SJSA1 (cell line): ENCODE measurements at regions not wholly inside any gene's neighbourhood (a gene's known extent, or its start where the extent isn't known, plus 50 kb on each side); places are given as distances from the start of the nearest gene placed in this dataset.

Experiments used
- DNase-seq, 2 experiments: peaks; one replicate each; pipeline ENCODE4 v3.0.0-alpha.2; 2015 to 2020; ENCODE audit warnings: low spot score in 2 of 2, low read depth in 1 of 2
- H3K27ac ChIP-seq: fragments of 250-450 bp; sonication (Bioruptor Pico); 2 replicates; pipeline ENCODE4 v1.5.1; 2020; ENCODE audit warnings: mild to moderate bottlenecking, moderate library complexity
- H3K27me3 ChIP-seq: fragments of 250-450 bp; sonication (Bioruptor Pico); replicated peaks from 2 replicates; pipeline ENCODE4 v1.5.1; 2020; ENCODE audit warnings: mild to moderate bottlenecking, moderate library complexity
- H3K36me3 ChIP-seq: fragments of 250-450 bp; sonication (Bioruptor Pico); 2 replicates; pipeline ENCODE4 v1.5.1; 2020; ENCODE audit warnings: mild to moderate bottlenecking
- H3K4me1 ChIP-seq: fragments of 250-450 bp; sonication (Bioruptor Pico); replicated peaks from 2 replicates; pipeline ENCODE4 v1.6.1; 2021; ENCODE audit warnings: mild to moderate bottlenecking
- H3K4me3 ChIP-seq: fragments of 250-450 bp; sonication (Bioruptor Pico); 2 replicates; pipeline ENCODE4 v1.5.1; 2020; ENCODE audit warnings: mild to moderate bottlenecking
- H3K9me3 ChIP-seq: fragments of 250-450 bp; sonication (Bioruptor Pico); replicated peaks from 2 replicates; pipeline ENCODE4 v1.5.1; 2020; ENCODE audit warnings: mild to moderate bottlenecking

DNA sequence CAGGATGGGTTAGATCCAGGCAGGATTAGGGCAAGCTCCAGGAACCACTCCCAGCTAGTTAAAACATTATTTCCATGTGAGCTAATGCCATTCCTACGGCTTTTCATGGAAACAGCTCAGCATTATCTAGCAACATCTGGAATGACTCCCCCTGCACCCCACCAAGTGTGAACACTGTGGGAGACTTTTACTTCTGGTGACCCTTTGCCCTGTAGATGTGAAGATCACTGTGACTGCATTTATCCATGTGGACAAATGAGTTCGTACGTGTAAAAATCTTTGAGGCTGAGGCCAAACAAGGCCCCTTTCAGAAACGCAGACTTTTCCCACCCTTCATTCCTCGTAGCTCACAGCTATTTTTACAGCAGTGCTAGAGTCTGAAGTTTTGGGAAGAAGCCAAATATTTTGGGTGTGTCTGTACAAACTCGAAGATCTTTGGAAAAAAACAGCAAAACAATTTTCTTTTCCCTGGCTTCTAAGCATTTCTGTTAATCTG lies 221.8 kb upstream of the SOX4 start:
- DNase-seq: peak in 1 of 2 experiments; percentile 25
- peaks cover 9% of the 10 kb centered on the region for H3K4me1 ChIP-seq
- H3K27me3 ChIP-seq: no peaks in the 10 kb centered on the region

DNA sequence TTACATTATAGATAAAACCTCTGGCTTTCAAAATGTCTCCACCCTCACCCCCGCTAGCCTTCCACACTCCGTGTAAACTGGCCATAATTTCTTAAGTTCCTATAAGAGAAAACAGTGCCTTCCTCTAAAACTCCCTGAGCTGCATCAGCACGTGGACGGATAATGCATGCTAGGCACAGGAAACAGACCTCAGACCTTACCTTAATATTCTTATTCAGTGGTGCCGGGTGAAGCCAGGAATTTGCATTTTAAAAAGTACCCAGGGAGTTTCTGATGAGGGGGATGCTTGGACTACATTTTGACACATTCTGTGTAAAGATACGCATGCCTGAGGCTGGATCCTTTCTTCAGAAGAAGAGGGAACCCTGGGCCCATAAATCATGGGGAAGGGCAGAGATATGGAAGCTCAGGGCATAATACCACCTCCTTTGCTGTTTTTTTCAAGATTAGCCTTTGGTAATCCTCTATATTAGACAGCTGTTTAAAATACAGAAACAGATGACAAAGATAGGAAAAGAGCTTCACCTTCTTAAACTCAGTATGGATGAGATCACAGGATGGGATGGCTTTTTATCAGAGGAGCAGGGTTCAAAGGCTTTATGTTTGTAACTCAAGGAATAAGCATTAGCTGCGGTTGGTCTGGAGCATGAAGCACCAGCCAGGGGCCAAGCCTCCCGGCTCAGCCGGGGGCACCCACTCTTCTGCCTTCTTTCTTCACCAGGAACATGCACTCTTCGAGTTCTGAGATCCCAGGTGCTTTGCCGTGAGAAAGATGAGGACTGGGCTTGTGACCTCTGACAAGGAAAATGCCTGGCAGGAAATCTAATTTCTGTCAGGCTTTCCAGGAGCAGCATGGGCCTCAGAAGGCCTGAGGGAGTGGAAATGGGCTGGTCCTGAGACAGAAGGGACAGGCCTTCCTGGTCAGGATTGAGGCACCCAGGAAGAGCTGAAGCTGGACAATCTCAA lies 218.1 kb upstream of the SOX4 start:
- DNase-seq: no peak
- no peak overlapping the region for H3K27ac ChIP-seq
- 0 out of 2 replicates have a peak, but pooled peaks cover 2% of the 10 kb centered on the region for H3K9me3 ChIP-seq

More for the DNA sequence above, 221.8 kb upstream of the SOX4 start:
- Histone ChIP-seq H3K36me3 (no peaks in the 10 kb centered on the region), H3K27ac (no peak overlapping the region), H3K9me3 (no peaks in the 10 kb centered on the region), H3K4me3 (no peak overlapping the region)

DNA sequence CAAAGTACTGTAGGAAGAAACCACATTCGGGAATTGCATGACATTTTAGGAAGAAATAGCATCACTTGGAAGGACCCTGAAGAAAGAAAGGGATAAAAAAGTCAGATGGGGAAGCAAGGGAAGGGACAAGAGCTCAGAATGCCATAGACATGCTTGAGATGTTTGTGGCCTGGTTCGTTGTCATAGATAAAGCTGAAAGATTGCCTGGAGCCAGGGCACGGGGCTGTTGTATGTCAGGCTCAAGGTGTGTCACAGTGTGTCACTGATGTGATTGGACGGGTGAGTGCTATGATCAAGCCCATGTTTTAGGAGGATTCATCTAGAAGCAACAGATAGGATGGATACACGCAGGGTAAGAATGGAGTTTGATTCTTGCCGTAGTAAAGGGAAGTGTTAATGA lies 216.2 kb upstream of the SOX4 start:
- H3K9me3 ChIP-seq: 0 out of 2 replicates have a peak, but pooled peaks cover 2% of the 10 kb centered on the region
- no peaks in the 10 kb centered on the region for H3K36me3 ChIP-seq
- no peak overlapping the region for H3K27ac ChIP-seq
- DNase-seq: no peak
- H3K4me3 ChIP-seq: no peak overlapping the region
- H3K27me3 ChIP-seq: no peaks in the 10 kb centered on the region
- H3K4me1 ChIP-seq: no peaks in the 10 kb centered on the region

More for the DNA sequence above, 218.1 kb upstream of the SOX4 start:
- H3K27me3 ChIP-seq: no peaks in the 10 kb centered on the region
- no peak overlapping the region for H3K4me3 ChIP-seq
- peaks cover 9% of the 10 kb centered on the region for H3K4me1 ChIP-seq
- no peaks in the 10 kb centered on the region for H3K36me3 ChIP-seq

DNA sequence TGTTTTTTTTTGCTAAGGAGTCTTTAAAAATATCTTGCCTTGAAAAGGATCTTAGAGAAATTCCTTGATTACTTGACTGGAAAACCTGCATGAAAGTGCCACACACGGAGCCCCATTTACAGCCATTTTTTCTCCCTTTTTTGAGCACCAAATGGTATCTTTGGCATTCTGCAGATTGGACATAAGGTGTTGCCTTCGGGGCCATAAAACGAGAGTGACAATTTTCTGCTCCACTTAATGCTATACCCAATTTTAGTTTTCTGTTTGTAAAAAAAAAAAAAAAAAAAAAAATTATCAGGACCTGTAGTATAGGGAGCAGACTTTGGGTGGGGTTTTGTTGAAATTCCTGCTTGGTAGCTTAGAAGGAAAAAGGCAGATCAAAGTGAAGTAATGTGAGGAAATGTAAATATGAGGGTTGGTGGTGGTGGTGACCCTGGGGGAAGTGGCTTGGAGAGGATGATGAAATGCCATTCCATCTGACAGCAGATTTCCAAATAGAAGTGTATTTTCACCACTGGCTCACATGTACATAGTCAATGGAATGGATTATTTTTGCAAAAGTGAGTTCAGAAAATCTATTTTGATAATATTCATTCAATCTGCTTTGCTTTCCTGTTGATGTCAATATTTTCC lies 212.1 kb upstream of the SOX4 start:
- Histone ChIP-seq H3K4me1 (peaks cover 31% of the 10 kb centered on the region), H3K27me3 (no peaks in the 10 kb centered on the region), H3K4me3 (no peak overlapping the region), H3K27ac (no peak overlapping the region), H3K9me3 (0 out of 2 replicates have a peak, but pooled peaks cover 2% of the 10 kb centered on the region), H3K36me3 (no peaks in the 10 kb centered on the region)
- no peak for DNase-seq

DNA sequence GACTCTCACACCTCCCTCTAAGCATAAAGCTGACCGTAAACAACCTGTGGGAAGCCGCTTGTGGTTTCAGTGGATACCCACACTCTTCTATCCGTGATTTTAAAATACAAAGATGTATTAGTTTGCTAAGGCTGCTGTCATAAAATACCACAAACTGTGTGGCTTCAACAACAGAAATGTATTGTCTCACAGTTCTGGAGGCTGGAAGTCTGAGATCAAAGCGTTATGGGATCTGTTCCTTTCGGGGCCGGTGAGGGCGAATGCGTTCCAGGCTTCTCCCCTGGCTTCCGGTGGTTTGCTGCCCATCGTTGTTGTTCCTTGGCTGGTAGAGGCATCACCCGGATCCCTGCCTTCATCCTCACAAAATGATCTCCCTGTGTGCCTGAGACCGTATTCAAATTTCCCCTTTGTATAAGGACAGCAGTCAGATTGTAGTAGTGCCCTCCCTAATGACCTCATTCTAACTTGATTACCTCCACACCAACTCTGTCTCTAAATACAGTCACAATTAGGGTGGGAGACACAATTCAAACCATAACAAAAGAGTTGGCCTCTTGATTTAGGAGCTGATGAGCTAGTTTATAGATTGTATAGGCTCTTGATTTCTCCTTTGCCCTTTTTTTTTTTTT lies 210.6 kb upstream of the SOX4 start:
- Histone ChIP-seq H3K36me3 (no peaks in the 10 kb centered on the region), H3K27ac (no peak overlapping the region), H3K9me3 (no peaks in the 10 kb centered on the region), H3K4me1 (peaks cover 39% of the 10 kb centered on the region), H3K27me3 (no peaks in the 10 kb centered on the region), H3K4me3 (no peak overlapping the region)
- DNase-seq: no peak

DNA sequence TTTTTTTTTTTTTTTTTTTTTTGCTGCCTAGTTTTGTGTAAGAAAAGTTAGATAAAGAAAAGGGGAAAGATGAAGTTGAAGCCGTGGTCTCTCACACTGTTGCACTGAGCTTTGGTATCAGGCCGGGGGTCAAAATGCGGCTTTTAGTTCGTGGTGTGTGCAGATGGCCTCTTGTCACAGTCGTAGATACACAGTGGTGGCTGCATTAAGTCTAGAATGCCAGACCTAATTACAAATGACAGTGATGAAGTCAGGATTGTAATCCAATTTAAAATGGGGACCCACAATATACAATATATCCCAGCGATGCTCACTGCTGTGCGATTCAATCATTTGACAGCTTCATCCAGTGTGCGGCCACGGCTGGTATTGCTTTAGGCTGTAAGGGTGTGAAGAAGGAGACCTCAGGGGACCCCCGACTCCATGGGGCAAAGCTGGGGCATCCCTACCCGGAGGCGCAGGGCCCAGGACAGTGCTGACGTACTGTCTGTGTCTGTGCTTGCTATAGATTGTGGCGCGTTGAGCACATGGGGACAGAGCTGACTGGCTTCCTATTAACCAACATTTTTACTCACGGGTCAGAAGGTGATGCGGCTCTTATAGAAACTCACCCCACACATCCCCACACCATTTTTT lies 210.0 kb upstream of the SOX4 start:
- peak overlapping the region; percentile 79 for H3K27ac ChIP-seq
- no peak overlapping the region for H3K4me3 ChIP-seq
- H3K27me3 ChIP-seq: no peaks in the 10 kb centered on the region
- DNase-seq: no peak
- H3K9me3 ChIP-seq: no peaks in the 10 kb centered on the region
- peaks cover 39% of the 10 kb centered on the region for H3K4me1 ChIP-seq
- no peaks in the 10 kb centered on the region for H3K36me3 ChIP-seq

DNA sequence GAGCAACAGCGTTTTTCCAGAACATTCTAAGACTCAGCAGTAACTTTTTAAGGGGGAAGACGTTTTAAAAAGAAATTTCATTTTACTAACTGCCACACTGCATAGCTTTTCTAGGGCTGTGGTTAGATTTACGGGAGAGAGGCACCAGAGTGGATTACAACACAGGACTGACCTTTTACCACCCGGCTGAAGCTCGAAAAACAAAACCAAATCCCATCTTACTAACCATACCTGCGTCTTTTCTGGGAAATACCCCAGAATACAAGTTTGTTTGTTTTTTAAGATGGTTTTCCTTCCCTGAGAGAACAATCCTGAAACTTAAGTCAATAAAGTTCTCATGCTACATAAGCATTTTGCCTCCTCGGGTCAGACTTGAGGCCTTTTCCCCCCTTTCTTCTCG lies 209.3 kb upstream of the SOX4 start:
- Histone ChIP-seq H3K27me3 (no peaks in the 10 kb centered on the region), H3K27ac (peak overlapping the region; percentile 79), H3K36me3 (no peaks in the 10 kb centered on the region), H3K4me1 (peaks cover 39% of the 10 kb centered on the region), H3K9me3 (no peaks in the 10 kb centered on the region), H3K4me3 (no peak overlapping the region)
- DNase-seq: peak in 1 of 2 experiments; percentile 66

DNA sequence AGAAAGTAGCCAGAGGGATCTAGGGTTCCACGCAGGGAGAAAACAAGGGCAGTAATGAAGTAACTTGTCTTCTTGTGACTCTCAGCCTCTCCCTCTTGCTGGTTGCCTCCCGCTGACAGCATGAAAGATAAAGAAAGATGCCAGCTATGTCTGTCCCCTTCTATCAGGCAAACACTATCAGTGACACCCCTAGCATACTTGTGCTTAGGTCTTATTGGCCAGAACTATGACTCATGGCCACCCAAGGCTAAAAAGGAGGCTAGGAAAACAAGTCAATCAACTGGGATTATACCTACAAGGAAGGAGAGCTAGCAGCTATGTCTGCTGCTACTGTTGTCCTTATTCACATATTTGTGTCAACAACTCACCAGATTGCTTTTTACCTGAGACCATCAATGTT lies 206.8 kb upstream of the SOX4 start:
- H3K9me3 ChIP-seq: no peaks in the 10 kb centered on the region
- peak overlapping the region; percentile 6; the same call in 1 of the 2 replicates for H3K27ac ChIP-seq
- H3K4me1 ChIP-seq: peaks cover 39% of the 10 kb centered on the region
- peak; percentile 63 to 68 for DNase-seq
- H3K36me3 ChIP-seq: no peaks in the 10 kb centered on the region
- H3K27me3 ChIP-seq: no peaks in the 10 kb centered on the region
- no peak overlapping the region for H3K4me3 ChIP-seq

DNA sequence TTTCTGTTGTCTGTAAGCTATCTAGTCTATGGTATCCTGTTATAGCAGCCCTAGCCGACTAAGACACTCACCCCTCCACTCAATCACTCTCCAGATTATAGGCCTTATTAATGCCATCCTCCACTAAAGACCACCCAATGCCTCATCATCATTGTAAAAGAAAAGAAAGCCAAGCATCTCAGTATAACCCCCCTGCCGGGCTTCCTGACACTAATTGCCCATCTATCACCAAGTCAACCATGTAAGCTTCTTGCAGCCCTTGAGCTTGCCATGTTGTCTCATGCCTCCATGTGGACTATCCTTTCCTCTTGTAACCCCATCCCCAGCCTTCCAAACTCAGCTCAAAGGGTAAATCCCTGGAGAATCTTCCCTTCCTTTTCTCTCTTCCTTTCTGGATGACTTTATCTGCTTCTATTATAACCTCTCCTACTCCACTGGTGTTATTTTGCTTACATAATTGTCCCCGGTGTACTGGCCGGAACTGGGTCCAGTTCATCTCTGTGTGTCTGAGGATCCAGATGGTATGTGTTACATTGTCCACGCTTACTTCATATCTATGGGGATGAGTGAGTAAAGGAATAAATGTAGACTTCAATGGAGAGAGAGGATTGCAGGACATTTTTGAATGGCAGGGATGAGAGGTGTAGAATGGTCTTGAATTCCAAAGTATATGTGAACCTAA lies 202.9 kb upstream of the SOX4 start:
- Histone ChIP-seq H3K27me3 (no peaks in the 10 kb centered on the region), H3K4me3 (no peak overlapping the region), H3K9me3 (no peaks in the 10 kb centered on the region), H3K4me1 (peaks cover 23% of the 10 kb centered on the region), H3K27ac (no peak overlapping the region), H3K36me3 (no peaks in the 10 kb centered on the region)
- no peak for DNase-seq

DNA sequence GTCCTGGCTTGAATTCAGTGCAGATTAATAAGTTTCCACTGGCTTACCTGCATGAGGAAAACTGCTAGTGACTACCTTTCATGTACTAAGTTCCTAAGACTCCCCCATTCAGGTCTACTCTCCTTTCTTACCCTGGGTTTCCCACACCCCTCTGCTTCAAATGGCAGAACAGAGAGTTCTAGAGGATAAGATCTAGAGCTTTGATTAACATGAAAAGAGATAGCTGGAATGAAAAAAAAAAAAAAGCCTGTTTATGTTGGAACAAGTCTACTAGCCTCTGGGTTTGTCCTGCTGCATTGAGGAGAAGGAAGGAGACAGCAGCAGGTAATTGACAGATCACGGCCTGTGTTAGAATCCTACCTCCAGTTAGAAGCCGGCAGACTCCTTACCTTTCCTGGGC lies 201.4 kb upstream of the SOX4 start:
- DNase-seq: no peak
- Histone ChIP-seq H3K4me3 (no peak overlapping the region), H3K27me3 (no peaks in the 10 kb centered on the region), H3K36me3 (no peaks in the 10 kb centered on the region), H3K4me1 (peaks cover 21% of the 10 kb centered on the region), H3K27ac (no peak overlapping the region), H3K9me3 (no peaks in the 10 kb centered on the region)

DNA sequence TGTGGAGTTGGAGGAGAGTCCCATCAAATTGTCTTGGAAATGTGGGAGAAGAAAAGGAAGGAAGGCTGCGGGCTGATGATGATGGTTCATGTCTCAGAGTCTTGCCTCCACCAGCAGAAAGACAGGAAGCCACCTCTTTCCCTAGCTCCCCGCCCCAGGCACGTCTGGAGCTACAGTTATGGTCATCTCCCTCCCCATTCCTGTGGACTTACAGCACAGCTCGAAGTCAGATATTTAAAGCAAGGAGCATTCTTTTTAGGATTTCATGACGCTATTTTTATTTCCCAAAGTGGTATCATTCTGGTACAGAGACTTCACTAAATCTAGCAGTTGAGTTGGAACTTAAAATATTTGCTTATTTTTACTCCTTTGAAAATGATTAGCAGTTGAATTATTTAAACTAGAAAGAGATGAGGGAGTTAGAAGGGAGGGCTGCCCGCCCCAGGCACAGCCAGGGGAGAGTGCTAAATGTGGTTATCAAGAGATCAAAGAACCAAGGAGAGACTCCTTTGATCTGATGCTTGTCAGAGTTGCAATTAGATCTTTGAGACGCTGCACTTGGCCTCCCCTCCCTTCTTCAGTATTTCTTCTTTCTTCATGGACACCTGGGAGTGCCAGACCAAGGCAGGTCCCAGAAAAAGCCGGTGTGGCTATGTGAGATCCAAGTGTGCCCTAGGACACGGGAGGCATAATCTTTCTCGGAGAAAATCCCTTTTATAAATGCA lies 199.9 kb upstream of the SOX4 start:
- H3K36me3 ChIP-seq: no peaks in the 10 kb centered on the region
- H3K4me3 ChIP-seq: no peak overlapping the region
- no peak overlapping the region for H3K27ac ChIP-seq
- peaks cover 21% of the 10 kb centered on the region for H3K4me1 ChIP-seq
- no peaks in the 10 kb centered on the region for H3K27me3 ChIP-seq
- no peak for DNase-seq
- no peaks in the 10 kb centered on the region for H3K9me3 ChIP-seq

DNA sequence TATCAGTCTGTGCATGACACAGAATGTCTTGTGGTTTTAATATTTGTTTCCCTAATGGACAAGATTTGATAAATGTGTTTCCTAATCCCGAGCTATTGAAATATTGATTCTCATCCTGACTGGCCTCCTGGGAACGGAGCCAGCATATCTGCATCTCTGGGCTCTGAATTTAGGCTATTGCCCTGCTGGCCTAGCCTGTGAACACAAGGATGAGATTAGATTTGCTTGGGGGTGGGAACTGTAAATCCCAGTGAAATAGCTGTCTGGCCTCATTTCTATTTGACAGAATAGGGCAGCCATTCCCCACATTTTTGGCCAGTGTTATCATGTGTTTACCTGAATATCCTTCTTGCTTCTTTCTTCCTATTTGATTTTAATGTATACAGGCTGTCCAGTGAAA lies 198.4 kb upstream of the SOX4 start:
- peaks cover 21% of the 10 kb centered on the region for H3K4me1 ChIP-seq
- H3K27me3 ChIP-seq: no peaks in the 10 kb centered on the region
- no peaks in the 10 kb centered on the region for H3K9me3 ChIP-seq
- peak in 1 of 2 experiments; percentile 29 for DNase-seq
- H3K36me3 ChIP-seq: no peaks in the 10 kb centered on the region
- H3K27ac ChIP-seq: no peak overlapping the region
- no peak overlapping the region for H3K4me3 ChIP-seq
